ENCODE measurements at regions not wholly inside any gene's neighbourhood (a gene's known extent, or its start where the extent isn't known, plus 50 kb on each side); places are given as distances from the start of the nearest gene placed in this dataset.
"Not testable (repeated sequence)": the region's sequence is repeated elsewhere in the genome, so short reads cannot be mapped to it uniquely, and the experiment has no call there.

DNA sequence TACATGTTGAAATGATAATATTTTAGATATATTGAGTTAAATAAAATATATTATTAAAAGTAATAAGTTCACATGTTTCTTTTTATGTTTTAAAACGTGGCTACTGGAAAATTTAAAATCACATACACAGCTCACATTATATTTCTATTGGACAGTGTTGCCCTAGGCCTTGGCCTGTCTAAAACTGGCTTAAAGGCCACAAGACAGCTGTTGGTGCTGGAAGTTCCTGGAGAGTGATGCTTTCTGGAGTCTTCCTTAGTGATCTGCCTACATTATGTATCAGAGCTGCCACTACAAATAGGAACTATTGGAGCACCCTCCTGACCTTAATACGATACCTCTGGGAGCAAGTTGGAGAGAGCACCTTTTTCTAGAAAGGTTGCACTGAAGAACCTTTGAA is 254.1 kb upstream of the C2CD4B start:
- Mint-ChIP-seq H3K36me3 (ENCODE audit: low read depth) (no peaks in the 10 kb centered on the region), H3K4me1 (peaks cover 6% of the 10 kb centered on the region), H3K4me3 (no peak overlapping the region), H3K27ac (no peak overlapping the region), H3K9me3 (no peaks in the 10 kb centered on the region), H3K27me3 (ENCODE audit: low read depth, poor library complexity) (no peaks in the 10 kb centered on the region)
- TF ChIP-seq CTCF (IDR thresholded peaks at IDR 0.05) = no peak
- no peak for DNase-seq

GRCh38 chr15:62420371-62420770 is 255.3 kb upstream of the C2CD4B start:
- not testable (repeated sequence) for H3K4me1 Mint-ChIP-seq

DNA sequence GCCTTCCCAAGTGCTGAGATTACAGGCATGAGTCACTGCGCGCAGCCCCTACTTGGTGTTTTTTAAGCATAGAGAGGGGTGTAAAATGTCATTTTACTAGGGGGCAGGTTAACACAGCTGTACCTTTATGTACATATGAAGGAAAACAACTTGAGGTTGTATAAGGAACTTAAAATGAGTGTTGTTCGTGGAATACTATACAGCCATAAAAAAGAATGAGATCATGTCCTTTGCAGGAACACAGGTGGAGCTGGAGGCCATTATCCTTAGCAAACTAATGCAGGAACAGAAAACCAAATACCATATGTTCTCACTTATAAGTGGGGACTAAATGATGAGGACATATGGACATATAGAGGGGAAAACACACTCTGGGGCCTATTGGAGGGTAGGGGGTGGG is 256.2 kb upstream of the C2CD4B start:
- Mint-ChIP-seq H3K4me1 (peaks cover 7% of the 10 kb centered on the region), H3K36me3 (ENCODE audit: low read depth) (no peaks in the 10 kb centered on the region)

More at GRCh38 chr15:62420371-62420770, 255.3 kb upstream of the C2CD4B start:
- H3K27me3 Mint-ChIP-seq (ENCODE audit: low read depth, poor library complexity); DNase-seq; H3K9me3 Mint-ChIP-seq; H3K27ac Mint-ChIP-seq; H3K36me3 Mint-ChIP-seq (ENCODE audit: low read depth); H3K4me3 Mint-ChIP-seq: not testable (repeated sequence)

DNA sequence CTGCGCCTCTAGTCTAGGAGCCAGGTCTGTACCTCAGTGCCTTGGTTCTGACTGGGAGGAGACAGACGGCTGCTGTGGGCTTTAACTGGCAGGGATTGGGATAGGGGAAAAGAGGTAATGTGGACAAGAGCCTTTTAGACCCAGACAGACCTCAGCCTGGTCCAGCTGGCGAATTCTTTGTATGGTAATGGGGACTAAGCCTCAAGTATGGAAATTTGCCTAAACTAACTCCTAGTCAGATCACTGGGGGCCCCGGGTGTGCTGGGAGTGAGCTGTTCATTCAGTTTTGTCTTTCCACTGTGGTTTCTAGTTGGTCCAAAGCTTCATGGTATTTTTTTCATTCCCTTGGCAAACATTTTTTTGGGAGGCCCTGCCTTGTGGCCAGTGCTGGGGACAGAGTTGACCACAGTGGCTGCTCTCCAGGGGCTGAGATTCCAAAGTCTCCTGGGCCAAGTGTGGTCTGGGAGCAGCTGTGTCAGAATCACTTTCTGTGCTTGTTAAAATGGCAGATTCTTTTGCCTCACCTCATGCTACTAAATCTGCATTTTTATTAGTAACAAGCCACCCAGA is 261.4 kb upstream of the C2CD4B start:
- Mint-ChIP-seq H3K9me3 (no peaks in the 10 kb centered on the region), H3K4me1 (peaks cover 45% of the 10 kb centered on the region)

More for the DNA sequence above, 256.2 kb upstream of the C2CD4B start:
- Mint-ChIP-seq H3K27me3 (ENCODE audit: low read depth, poor library complexity) (no peaks in the 10 kb centered on the region), H3K9me3 (no peaks in the 10 kb centered on the region), H3K4me3 (no peak overlapping the region), H3K27ac (peak overlapping the region; percentile 57)
- TF ChIP-seq CTCF (IDR thresholded peaks at IDR 0.05) = no peak
- DNase-seq = no peak

GRCh38 chr15:62428259-62428658 is 263.2 kb upstream of the C2CD4B start:
- TF ChIP-seq CTCF (IDR thresholded peaks at IDR 0.05) = no peak
- H3K27me3 Mint-ChIP-seq (ENCODE audit: low read depth, poor library complexity) = no peaks in the 10 kb centered on the region
- H3K27ac Mint-ChIP-seq = no peak overlapping the region
- H3K4me1 Mint-ChIP-seq = peaks cover 45% of the 10 kb centered on the region
- H3K36me3 Mint-ChIP-seq (ENCODE audit: low read depth) = no peaks in the 10 kb centered on the region
- DNase-seq = no peak
- H3K4me3 Mint-ChIP-seq = no peak overlapping the region
- H3K9me3 Mint-ChIP-seq = no peaks in the 10 kb centered on the region

More for the DNA sequence above, 261.4 kb upstream of the C2CD4B start:
- Mint-ChIP-seq H3K27ac (no peak overlapping the region), H3K4me3 (no peak overlapping the region), H3K36me3 (ENCODE audit: low read depth) (no peaks in the 10 kb centered on the region), H3K27me3 (ENCODE audit: low read depth, poor library complexity) (no peaks in the 10 kb centered on the region)
- DNase-seq = no peak
- no peak for TF ChIP-seq CTCF (IDR thresholded peaks at IDR 0.05)

GRCh38 chr15:62428851-62429598 is 263.9 kb upstream of the C2CD4B start:
- H3K36me3 Mint-ChIP-seq (ENCODE audit: low read depth) = no peaks in the 10 kb centered on the region
- no peak for DNase-seq
- peaks cover 45% of the 10 kb centered on the region for H3K4me1 Mint-ChIP-seq
- no peaks in the 10 kb centered on the region for H3K9me3 Mint-ChIP-seq
- TF ChIP-seq CTCF (IDR thresholded peaks at IDR 0.05) = no peak
- no peak overlapping the region for H3K4me3 Mint-ChIP-seq
- H3K27me3 Mint-ChIP-seq (ENCODE audit: low read depth, poor library complexity) = no peaks in the 10 kb centered on the region
- no peak overlapping the region for H3K27ac Mint-ChIP-seq
